GM19397 (cell line): ENCODE measurements at regions not wholly inside any gene's neighbourhood (a gene's known extent, or its start where the extent isn't known, plus 50 kb on each side); places are given as distances from the start of the nearest gene placed in this dataset.
"Not testable (repeated sequence)": the region's sequence is repeated elsewhere in the genome, so short reads cannot be mapped to it uniquely, and the experiment has no call there.

Source experiments
- ATAC-seq: cut with Tn5 transposase; IDR thresholded peaks from one replicate; pipeline ENCODE4 v1.9.1; 2021; ENCODE audit warnings: mild to moderate bottlenecking, moderate library complexity; ENCODE audit not compliant: unreplicated experiment

DNA sequence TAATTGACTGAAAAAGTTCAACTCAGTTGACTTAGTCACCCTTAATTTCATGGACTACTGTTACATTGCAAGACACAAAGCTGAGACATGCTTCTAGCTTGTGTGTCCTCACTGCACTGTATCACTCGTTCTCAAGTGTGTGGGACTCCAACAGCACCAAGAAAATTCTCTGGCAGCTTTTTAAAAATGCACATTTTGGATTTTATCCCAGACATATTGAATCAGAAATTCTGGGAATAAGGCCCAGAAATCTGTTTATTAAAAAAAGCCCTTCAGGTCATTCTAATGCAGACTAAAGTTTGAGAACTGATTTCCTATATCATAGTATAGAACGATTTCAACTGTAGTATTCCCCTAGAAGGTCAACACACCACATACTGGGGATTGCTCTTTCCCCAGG is 1485.3 kb downstream of the PCDH9 start:
- ATAC-seq = no peak

DNA sequence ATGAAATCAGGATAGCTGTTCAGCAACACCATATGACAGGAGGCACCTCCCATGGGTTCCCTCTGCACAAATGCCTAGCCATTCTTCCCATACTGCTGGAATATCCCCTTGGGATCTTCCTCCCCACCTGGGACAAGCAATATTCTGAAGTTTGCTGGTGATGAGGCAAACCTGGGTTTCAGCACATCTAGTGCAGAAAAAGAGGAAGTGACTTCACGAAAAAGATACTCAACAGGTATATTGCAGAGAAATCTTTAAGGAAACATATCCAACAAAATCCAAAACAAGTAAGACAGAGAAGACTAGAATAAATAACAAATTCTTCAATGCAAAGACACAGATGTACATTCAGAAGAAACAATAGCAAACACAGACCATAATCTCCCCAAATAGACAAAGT is 1497.0 kb downstream of the PCDH9 start:
- ATAC-seq = no peak

DNA sequence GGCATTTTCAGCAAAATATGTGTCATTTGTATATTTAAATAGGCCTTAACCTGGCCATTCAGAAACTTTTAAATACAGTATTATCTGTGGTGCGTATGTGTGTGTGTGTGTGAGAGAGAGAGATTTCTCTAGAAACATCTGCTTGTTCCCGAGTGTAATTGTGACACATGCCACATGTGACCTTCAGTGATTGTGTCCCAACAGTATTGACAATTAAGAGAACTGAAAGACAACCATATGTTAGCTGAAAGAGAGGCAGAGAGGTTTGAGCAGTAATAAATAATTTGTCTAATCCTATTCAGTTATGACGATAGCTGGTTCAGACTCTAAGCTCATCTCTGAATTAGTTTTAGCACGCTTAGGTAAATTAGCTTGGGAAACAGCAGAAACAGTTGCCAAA is 1503.1 kb downstream of the PCDH9 start:
- no peak for ATAC-seq

DNA sequence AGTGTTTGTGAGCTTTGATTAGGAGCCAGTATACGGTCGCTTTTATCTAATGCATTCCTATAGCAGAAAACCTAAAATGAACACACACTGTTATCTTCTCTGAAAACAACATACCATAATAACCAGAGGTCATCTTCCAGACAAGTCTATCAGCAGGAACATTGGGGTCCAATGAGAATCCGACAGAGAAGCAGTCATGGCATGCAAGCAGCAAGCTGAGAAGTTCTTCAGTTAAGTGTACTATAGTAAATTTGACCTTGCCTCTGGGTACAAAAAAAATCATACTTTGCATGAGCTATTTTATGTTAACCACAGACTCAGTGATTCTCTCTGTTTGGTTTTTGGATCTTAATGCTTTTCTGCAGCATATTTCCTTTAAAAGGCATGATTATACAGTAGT is 1505.1 kb downstream of the PCDH9 start:
- no peak for ATAC-seq

DNA sequence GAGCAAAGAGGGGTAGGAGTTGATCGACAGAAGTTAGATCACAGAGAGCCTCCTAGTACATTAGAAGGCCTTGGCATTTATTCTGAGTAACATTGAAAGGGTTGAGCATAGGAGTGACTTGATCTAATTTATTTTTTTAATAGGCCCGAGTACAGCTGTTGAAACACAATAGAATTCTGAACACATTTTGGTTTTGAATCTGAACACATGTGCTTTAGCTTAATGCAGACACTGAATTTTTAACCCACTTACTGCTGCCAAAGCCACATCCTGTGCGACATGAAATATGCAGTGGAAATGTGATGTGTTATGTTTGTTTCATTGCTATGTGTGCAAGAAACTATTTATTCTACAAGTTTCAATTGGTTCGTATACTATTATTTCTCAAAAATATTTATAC is 1505.9 kb downstream of the PCDH9 start:
- ATAC-seq = no peak

DNA sequence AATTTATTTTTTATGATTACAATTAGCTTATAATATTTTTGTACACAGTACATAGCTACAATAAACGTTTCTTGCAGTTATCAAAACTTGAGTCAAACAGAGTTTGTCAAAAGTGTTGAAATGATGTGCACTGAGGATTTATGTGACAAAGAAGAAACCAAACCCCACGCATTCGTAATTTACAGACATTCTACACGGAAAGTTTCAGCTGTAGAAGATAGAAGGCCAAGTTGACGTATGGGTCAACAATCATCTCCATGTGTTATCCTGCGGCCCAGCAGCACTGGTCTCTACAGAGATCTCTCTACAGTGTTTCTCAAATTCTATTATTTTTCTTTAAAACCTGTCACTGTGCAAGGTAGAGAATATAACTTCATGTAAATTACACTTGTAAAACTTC is 1507.6 kb downstream of the PCDH9 start:
- ATAC-seq = no peak

DNA sequence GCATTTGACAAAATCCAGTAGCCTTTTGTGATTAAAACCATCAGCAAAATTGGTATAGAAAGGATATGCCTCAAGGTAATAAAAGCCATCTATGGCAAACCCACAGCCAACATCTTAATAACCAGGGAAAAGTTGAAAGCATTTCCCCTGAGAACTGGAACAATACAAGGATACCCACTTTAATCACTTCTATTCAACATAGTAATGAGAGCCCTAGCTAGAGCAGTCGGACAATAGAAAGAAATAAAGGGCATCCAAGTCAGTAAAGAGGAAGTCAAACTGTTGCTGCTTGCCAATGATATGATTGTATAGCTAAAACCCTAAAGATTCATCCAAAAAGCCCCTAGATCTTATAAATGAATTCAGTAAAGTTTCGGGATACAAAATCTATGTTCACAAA is 1510.3 kb downstream of the PCDH9 start:
- no peak for ATAC-seq

DNA sequence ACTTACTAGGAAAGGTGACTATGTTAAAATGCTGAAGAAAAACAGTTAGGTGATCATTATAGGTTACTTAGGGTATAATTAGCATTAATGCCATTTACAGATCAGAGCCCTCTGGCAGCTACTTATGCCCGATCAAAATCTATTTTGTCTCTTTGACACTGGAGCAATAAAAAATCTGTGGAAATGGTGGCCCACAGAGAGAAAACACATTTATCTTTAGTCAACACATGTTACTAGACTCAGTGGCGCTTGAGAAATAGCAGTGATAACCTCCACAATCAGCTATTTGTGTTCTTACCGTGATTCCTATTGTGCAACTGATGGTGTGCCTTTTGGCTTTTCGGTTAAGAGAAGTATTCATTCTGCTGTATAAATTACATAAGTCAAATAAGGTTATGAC is 1519.6 kb downstream of the PCDH9 start:
- no peak for ATAC-seq

DNA sequence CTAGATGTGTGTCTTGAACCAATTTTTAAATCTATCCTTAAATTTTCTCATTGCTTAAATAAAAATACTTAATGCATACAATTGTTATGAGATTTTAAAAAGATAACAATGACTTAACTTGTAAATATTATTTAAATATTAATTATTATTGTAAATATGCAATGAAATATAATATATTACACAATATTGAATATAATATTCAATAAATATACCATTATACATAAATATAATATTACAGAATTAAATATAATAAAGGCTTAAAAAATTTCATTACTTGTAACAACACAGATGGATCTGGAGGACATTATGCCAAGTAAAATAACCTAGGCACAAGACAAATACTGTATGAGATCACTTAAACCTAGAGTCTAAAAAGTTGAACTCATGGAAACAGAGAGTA is 1532.3 kb downstream of the PCDH9 start:
- no peak for ATAC-seq

DNA sequence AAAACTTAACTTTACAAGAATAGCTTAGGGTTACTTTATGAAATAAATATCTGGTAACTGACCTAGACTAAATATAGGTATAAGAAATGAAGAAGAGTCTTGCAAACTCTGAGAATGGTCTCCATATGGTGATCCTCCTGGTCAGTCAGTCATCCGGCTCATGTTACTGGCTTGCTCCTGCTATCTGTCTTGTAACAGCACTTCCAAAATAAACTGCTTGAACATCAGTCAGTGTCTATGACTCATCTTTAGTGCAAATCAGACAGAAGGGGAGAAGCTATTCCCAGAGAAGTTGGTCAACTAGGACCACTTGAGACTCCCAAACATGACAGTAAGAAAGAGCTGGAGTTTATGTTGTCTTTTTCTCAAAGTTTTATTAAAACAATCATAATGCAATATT is 1550.9 kb downstream of the PCDH9 start:
- no peak for ATAC-seq

DNA sequence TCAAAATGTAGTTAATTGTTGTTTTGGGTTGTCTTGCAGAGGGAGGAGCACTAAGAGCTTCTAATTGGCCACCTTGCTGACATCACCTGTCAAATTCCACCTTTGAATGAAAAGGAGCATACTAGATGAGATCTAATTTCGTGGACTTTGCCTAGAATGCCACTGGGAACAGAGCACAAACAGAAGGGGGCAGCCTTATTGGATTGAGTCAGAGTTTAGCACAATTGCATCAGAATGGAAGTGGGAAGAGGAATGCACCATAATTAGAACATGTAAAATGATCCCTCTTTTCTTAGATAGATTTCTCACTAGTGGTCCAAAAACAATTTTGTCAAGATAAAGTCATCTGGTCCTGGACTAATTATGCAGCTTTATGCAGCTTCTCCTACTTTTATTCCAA is 1552.2 kb downstream of the PCDH9 start:
- no peak for ATAC-seq

DNA sequence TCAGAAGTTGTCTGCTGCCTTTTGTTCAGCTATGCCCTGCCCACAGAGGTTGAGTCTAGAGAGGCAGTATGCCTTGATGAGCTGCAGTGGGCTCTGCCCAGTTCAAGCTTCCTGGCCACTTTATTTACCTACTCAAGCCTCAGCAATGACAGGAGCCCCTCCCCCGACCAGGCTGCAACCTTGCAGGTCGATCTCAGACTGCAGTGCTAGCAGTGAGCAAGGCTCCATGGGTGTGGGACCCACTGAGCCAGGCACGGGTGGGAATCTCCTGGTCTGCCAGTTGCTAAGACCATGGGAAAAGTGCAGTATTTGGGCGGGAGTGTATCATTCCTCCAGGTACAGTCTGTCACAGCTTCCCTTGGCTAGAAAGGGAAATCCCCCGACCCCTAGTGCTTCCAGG is 1554.8 kb downstream of the PCDH9 start:
- ATAC-seq = not testable (repeated sequence)

DNA sequence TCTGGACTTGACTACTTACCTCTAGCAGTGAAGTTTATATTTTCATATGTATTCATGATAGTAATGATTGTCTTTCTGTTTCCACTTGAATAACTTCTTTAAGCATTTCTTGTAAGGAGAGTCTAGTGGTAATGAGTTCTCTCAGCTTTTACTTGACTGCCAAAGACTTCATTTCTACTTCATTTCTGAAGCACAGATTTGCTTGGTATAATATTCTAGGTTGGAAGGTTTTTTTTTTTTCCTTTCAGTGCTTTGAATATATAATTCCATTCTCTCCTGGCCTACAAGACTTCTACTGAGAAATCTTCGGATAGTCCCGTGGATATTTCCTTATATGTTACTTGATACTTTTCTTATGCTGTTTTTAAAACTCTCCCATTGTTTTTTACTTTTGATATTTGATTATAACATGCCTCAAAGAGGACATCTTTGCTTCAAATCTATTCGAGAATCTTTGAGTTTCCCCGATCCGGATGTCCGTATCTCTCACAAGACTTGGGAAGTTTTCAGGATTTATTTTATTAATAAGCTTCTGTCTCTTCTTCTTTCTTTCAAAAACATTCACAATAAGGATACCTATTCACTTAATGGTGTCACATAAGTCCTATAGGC is 1560.0 kb downstream of the PCDH9 start:
- ATAC-seq = no peak

DNA sequence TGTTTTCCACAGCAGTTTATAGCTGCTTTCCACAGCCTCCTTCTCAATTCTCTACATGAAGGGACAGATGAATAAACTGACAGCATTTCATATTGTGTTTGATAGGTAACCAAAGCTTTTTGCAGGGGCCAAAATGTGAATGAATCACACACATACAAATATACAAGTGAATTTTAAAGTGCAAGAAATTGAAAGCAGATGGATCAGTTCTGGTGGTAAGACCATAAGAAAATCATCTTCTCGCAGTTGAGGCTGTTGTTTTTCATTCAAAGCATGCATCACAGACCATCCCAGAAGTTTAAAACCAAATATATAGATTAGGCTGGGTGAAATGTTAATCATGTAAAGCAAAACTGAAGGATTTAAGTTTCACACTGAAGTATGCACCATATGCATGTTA is 1569.4 kb downstream of the PCDH9 start:
- ATAC-seq = no peak

DNA sequence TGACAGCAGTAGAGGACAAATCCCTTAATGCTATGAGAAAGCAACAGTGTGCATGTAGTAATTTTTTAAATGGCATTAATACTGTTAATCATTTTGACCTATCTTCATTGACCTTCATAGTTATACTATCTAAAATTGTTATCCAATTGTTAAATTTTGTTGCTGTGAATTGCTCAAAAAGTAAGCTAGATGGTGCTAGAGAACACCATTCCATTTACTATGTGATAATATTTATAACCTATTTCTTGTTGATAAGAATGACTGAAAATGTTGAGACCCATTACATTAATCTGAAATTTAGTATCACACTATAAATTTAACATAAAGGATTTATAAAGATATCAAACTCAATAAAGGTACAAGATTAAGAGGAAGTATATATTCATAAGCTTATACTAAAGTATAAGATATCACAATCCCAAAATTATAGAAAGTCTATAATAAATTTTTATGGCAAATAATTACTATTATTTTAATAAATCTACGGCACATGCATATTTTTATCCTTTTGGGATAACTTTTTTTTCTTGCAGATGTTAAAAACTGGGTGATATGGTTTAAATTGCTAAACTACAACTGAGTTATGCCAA is 1573.3 kb downstream of the PCDH9 start:
- ATAC-seq = no peak

DNA sequence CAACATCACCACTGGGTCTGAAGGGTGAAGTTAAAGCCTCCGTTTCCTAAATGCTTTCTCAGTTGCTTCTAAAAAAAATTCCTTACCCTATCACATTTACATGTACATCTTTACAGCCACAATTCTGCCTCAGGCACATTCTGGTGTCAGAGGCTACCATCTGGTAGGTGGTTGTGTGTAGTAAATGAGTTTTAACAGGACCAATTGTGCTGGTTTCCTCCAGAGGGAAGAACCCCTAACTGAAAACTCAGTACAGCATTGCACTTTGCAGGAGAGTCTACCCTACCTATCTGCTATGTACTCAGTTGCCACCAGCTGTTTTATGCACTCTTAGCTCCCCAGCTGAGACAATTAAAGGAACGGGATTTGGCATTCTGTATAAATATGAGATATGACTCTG is 1576.5 kb downstream of the PCDH9 start:
- no peak for ATAC-seq

DNA sequence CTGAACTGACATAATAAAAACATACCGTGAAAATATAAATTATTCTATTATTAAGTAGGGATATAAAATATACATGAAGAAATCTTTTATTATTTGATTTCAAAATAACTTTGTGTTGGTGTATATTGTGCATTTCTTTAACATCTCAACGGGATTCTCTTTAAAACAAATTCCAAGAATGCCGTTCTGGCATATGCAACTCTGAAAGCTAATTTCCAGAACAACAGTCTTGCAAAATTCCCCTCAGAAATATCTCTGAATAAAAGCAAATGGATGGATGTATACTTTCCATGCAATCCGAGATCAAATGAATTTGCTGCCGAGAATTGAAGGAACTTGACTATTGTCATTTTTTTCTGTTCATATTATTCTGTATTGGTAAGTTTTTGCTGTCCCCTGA is 1579.8 kb downstream of the PCDH9 start:
- no peak for ATAC-seq

DNA sequence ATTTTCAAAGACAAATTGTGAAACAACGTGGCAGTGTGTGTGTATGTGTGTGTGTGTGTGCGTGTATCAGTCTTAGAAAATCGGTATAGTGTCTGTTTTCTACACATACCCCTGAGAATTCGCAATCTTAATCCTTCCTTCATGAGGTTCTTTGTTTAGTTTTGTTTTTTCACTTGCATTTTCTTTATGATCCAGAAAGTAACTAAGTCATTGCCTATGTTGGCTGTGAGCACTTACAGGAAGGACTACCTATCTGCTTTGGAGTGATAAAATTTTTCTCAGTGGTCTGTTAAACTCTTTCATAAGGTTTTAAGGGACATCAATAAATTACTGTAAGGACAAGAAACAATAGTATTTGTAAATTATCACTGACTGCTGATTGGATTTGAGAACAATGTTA is 1587.1 kb downstream of the PCDH9 start:
- no peak for ATAC-seq

DNA sequence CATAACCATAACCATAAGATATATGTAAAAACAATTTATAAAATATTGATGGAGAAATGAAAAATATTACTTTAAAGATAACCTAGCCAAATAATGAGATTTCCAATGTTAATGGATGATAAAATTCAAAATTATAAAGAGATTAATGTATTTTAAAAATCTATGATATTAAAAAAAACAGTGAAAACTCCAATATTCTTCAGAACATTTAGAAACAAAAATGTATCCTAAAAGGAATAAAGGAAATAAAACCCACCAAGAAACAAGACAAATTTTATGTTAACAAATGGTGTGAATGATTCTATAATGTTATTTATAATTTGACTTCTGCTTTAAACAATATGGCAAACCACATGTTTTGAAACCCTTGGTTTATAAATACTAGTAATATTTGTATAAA is 1587.8 kb downstream of the PCDH9 start:
- ATAC-seq = no peak

DNA sequence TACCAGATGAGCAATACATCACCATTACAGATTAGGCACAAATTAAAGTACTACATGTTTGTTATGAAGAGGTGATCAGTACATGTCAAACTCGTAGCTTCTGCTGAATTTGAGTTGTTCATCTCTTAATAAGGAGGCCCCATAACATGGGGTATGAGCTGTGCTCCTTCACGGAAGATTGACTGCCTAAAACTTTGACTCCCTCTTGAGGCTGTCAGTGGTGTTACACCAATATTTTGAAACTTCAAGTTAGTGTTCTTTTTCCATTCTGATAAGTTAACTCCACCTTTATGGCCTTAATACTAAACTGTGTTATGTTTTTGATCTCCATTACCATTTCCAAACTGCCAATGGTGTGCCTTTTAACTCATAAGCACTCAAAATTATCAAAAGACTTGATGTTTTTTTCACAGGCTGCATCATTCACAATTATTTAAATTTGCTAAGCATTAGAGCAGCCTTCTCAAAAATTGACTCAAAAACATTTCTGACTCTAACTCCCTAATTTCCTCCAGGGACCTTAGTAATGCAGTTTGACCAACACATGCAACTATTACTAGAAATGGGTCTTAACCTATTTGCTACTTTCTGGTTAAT is 1591.5 kb downstream of the PCDH9 start:
- ATAC-seq = no peak

DNA sequence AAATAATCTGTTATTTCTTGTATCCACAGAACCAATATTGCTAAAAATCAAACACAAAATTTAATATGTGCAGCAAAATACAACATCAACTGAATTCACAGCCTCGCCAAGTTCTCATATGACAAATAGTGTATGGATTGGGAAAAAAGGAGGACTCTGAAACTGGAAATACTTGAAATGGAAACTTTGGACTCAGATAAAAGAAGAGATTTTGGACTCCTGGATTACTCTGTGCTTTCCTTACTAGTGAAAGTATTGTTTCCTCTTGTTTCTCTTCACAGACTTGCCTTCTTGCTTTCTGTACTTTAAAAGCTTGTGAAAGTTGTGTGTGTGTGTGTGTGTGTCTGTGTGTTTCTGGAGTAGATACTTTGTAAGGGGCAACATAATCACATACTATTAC is 1596.3 kb downstream of the PCDH9 start:
- no peak for ATAC-seq

DNA sequence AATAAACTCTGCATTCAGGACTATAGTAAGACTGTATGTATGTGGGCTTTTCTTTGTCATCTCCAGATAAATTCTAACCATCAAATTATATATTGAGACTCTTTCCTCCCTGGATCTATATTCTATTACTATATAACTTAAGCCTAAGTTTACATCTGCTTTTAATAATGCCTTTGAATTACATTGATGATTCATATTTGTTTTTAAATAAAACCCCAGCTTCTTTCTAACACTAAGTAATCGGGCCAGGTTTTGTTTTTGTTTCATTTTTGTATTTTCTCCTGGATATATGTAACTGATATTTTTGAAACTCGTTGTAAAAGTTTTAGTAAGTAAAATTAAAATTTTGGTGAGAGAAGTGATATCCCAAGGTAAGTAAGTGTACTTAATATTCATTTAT is 1599.1 kb downstream of the PCDH9 start:
- no peak for ATAC-seq

DNA sequence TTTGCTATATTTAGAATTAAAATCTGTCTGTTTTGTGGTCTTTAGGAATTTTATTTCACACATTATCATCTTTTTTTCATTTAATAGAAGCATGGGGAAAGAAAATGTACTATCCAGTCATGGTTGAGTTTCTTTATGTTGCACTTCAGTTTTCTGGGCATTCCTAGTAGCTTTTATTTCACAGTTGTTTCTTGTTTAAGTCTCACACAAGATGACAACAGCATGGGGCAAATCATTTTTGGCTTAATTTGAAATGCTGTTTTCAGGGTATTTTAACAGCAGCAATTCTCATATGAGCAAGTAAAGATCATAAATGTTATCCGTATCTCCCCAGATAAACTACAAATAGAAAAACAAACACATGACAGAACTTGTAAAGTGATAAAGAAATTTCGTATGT is 1600.2 kb downstream of the PCDH9 start:
- ATAC-seq = no peak
